Thyroid gland (tissue), 4 donors: ENCODE measurements at regions not wholly inside any gene's neighbourhood (a gene's known extent, or its start where the extent isn't known, plus 50 kb on each side); places are given as distances from the start of the nearest gene placed in this dataset.

Experiments
- DNase-seq, 2 donors: peaks; one replicate each; pipeline ENCODE4 v3.0.0-alpha.2; 2019
- H3K27ac ChIP-seq, 3 donors: fragments of 200-600 bp; sonication (generic); 1 replicate in 2 of 3; 2 replicates in 1 of 3; pipeline ENCODE4 v1.5.1; 2016 to 2019; ENCODE audit warnings: mild to moderate bottlenecking in 1 of 3, moderate library complexity in 1 of 3
- H3K27me3 ChIP-seq: fragments of 200-600 bp; sonication (generic); one replicate; pipeline ENCODE4 v1.5.1; 2019
- H3K36me3 ChIP-seq, 2 donors: fragments of 200-600 bp; sonication (generic); one replicate each; pipeline ENCODE4 v1.5.1; 2016 to 2019
- H3K4me1 ChIP-seq, 2 donors: fragments of 200-600 bp; sonication (generic); one replicate each; pipeline ENCODE4 v1.5.1; 2017 to 2019
- H3K4me3 ChIP-seq, 3 donors: fragments of 200-600 bp; sonication (generic); replicated peaks in 1 of 3; 1 replicate in 2 of 3; 2 replicates in 1 of 3; pipeline ENCODE4 v1.5.1; 2016; ENCODE audit warnings: mild to moderate bottlenecking in 1 of 3
- H3K9me3 ChIP-seq: fragments of 200-600 bp; sonication (generic); one replicate; pipeline ENCODE4 v1.5.1; 2017
- POLR2A ChIP-seq, 2 donors: fragments of 450-650 bp; IDR thresholded peaks; one replicate each; pipeline ENCODE4 v1.6.1; 2017; ENCODE audit warnings: antibody characterized with exemption in 2 of 2, mild to moderate bottlenecking in 2 of 2, moderate library complexity in 1 of 2
- WGBS, 2 donors: methylation state at CpG; one replicate each; pipeline ENCODE4 v1.1.5; 2017; 5-methylcytosine and 5-hydroxymethylcytosine counted together
- intact Hi-C: fragments of 100-400 bp; cut with DNase I; formaldehyde crosslinking; loops from one replicate; pipeline ENCODE4 v1.15.1; 2023
- TF ChIP-seq, protein P1 (sequence below), 6 experiments: fragments of 200-600 bp in 3 of 6; fragments of 450-650 bp in 3 of 6; sonication (generic) in 3 of 6; IDR thresholded peaks; one replicate each; pipeline ENCODE4 v1.5.1; 2016 to 2019; ENCODE audit warnings: antibody characterized with exemption in 6 of 6, mild to moderate bottlenecking in 2 of 6, inconsistent platforms in 1 of 6, moderate library complexity in 1 of 6

DNA sequence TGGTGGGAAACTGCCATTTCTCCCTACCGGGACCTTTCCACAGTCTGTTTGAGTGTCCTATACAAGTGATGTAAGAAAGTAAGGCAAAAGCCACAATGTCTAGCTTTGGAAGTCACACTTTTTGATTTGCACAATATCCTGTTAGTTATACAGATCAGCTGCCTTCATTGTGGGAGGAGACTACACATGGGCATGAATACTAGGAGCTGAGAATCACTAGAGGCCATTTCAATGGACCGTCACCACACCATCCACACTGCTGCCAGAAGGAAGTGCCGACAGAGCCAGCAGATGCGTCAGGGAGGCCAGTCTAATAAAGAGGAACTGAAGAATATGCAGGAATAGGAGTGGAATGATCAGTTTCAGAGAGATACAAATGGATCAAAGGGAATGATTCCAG lies 65.8 kb downstream of the SCN11A start:
- Histone ChIP-seq H3K36me3 (no peaks in the 10 kb centered on the region), H3K27me3 (no peaks in the 10 kb centered on the region), H3K9me3 (no peaks in the 10 kb centered on the region), H3K4me1 (no peaks in the 10 kb centered on the region), H3K4me3 (no peak overlapping the region), H3K27ac (no peak overlapping the region)
- WGBS, 2 donors = 78 to 85% methylated on average over 4 of the region's 4 CpGs
- intact Hi-C loops = no loop called here
- TF ChIP-seq, protein P1, sequence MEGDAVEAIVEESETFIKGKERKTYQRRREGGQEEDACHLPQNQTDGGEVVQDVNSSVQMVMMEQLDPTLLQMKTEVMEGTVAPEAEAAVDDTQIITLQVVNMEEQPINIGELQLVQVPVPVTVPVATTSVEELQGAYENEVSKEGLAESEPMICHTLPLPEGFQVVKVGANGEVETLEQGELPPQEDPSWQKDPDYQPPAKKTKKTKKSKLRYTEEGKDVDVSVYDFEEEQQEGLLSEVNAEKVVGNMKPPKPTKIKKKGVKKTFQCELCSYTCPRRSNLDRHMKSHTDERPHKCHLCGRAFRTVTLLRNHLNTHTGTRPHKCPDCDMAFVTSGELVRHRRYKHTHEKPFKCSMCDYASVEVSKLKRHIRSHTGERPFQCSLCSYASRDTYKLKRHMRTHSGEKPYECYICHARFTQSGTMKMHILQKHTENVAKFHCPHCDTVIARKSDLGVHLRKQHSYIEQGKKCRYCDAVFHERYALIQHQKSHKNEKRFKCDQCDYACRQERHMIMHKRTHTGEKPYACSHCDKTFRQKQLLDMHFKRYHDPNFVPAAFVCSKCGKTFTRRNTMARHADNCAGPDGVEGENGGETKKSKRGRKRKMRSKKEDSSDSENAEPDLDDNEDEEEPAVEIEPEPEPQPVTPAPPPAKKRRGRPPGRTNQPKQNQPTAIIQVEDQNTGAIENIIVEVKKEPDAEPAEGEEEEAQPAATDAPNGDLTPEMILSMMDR (IDR thresholded peaks at IDR 0.05) = no peak
- TF ChIP-seq POLR2A (IDR thresholded peaks at IDR 0.05) = no peak
- no peak for DNase-seq

DNA sequence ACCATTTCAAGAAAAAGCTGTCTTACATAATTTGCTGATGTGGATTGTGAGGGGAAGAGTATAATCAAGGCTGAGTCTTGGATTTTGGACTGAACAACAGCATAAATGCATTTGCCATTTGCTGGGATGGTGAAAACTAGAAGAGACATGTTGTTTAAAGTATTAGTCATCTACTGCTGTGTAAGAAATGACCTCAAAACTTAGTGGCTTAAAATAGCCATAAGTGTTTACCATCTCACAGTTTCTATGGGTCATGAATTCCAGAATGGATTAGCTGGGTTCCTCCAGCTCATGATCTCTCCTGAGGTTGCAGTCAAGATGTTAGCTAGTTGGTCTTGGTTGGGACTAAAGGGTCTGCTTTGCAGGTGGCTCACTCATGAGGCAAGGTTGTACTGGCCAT lies 66.2 kb downstream of the SCN11A start:
- no peak for DNase-seq
- TF ChIP-seq POLR2A (IDR thresholded peaks at IDR 0.05) = no peak
- TF ChIP-seq, protein P1 (IDR thresholded peaks at IDR 0.05) = no peak

DNA sequence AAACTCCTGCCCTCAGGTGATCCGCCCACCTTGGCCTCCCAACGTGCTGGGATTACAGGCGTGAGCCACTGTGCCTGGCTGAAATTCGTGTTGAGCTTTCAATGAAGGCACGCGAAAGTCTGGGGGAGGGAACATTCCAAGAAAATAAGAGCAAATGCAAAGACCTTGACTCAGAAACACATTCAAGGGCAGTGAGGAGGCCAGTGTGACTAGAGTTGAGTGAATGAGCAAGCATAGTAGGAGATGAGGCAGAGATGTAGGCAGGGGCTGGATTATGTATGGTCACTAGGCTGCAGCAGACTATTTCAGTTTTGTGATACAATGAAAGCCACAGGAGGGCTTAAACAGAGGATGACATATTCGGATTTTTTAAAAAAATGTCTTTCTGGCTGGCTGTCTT lies 67.0 kb downstream of the SCN11A start:
- intact Hi-C loops = no loop called here

More for the DNA sequence above, 66.2 kb downstream of the SCN11A start:
- H3K27ac ChIP-seq = no peak overlapping the region
- no peaks in the 10 kb centered on the region for H3K36me3 ChIP-seq
- intact Hi-C loops = no loop called here
- H3K4me1 ChIP-seq = no peaks in the 10 kb centered on the region
- no peaks in the 10 kb centered on the region for H3K9me3 ChIP-seq
- no peaks in the 10 kb centered on the region for H3K27me3 ChIP-seq
- H3K4me3 ChIP-seq = no peak overlapping the region

DNA sequence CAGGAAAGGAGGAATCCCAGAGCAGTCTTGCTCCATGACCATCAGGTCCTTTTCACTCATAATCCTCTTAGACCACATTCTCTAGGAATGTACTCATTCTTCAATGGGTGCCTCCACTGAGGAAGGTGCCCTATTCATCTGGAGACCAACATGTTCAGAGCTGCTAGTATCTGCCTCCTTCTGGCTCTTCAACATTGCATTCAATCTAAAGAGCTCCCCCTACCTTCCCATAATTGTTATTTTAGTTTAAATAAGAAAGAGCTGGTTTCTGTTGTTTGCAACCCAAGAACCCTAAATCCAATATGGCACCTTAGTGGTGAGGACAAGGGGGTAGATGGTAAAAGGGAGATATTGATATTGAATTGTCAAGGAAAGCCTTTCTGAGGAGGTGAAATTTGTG lies 67.6 kb downstream of the SCN11A start:
- H3K36me3 ChIP-seq = no peaks in the 10 kb centered on the region
- intact Hi-C loops = no loop called here
- no peak for DNase-seq
- H3K27ac ChIP-seq = no peak overlapping the region
- H3K9me3 ChIP-seq = no peaks in the 10 kb centered on the region
- no peaks in the 10 kb centered on the region for H3K27me3 ChIP-seq
- H3K4me1 ChIP-seq = no peaks in the 10 kb centered on the region
- TF ChIP-seq, protein P1 (IDR thresholded peaks at IDR 0.05) = no peak
- no peak for TF ChIP-seq POLR2A (IDR thresholded peaks at IDR 0.05)
- H3K4me3 ChIP-seq = no peak overlapping the region

More for the DNA sequence above, 67.0 kb downstream of the SCN11A start:
- Histone ChIP-seq H3K27ac (no peak overlapping the region), H3K4me1 (no peaks in the 10 kb centered on the region), H3K9me3 (no peaks in the 10 kb centered on the region), H3K27me3 (no peaks in the 10 kb centered on the region), H3K4me3 (no peak overlapping the region), H3K36me3 (no peaks in the 10 kb centered on the region)
- DNase-seq = no peak
- no peak for TF ChIP-seq POLR2A (IDR thresholded peaks at IDR 0.05)
- TF ChIP-seq, protein P1 (IDR thresholded peaks at IDR 0.05) = no peak
- WGBS, 2 donors = 87 to 89% methylated on average over 7 of the region's 7 CpGs

DNA sequence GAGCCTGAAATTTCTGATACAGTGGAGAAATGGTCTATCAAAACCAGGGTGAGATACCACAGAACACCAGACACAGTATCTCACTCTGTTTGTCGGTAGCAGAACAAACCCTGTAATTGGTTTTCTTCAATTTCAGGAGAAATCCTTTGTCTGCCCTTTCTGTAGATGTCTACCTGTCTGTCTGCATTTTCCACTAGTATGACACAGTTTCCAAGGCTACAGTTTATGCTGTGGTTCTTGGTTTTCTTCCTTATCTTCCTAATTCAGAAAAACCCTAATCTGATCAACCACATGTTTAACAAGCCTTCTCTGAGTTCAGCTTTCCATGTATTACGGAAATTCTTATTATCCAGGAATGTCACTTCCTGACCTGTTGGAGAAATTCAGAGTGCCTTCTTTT lies 70.8 kb downstream of the SCN11A start:
- Histone ChIP-seq H3K9me3 (no peaks in the 10 kb centered on the region), H3K4me3 (no peak overlapping the region), H3K27me3 (no peaks in the 10 kb centered on the region), H3K36me3 (no peaks in the 10 kb centered on the region), H3K27ac (no peak overlapping the region), H3K4me1 (no peaks in the 10 kb centered on the region)
- TF ChIP-seq, protein P1 (IDR thresholded peaks at IDR 0.05) = no peak
- TF ChIP-seq POLR2A (IDR thresholded peaks at IDR 0.05) = no peak
- intact Hi-C loops = no loop called here
- whole genome bisulfite sequencing, 2 donors = 81 to 89% methylated on average over 2 of the region's 2 CpGs
- no peak for DNase-seq
